Heart left ventricle (tissue), 16 donors: ENCODE measurements at regions not wholly inside any gene's neighbourhood (a gene's known extent, or its start where the extent isn't known, plus 50 kb on each side); places are given as distances from the start of the nearest gene placed in this dataset.
A peak's percentile ranks its signal among the peaks of the same experiment; 100 is the strongest.

ENCODE experiments used
- ATAC-seq, 4 donors: fragments of 200-7000 bp; cut with Tn5 transposase; one replicate each; pipeline ENCODE4 v1.9.1; 2020 to 2022; ENCODE audit warnings: moderate library complexity in 4 of 4, mild to moderate bottlenecking in 3 of 4, moderate number of reproducible peaks in 1 of 4
- DNase-seq, 5 donors: peaks; one replicate each; pipeline ENCODE4 v3.0.0-alpha.2; 2020
- H3K27ac ChIP-seq, 12 donors: fragments of 200-600 bp; sonication (generic) in 4 of 12; one replicate each; pipeline versions ENCODE4 v1.5.0 to v1.8.0; 2016 to 2022; ENCODE audit warnings: mild to moderate bottlenecking in 2 of 12
- H3K27me3 ChIP-seq, 9 donors: fragments of 200-600 bp; sonication (generic) in 2 of 9; one replicate each; pipeline versions ENCODE4 v1.5.1 to v1.8.0; 2016 to 2022; ENCODE audit warnings: mild to moderate bottlenecking in 3 of 9
- H3K36me3 ChIP-seq, 9 donors: fragments of 200-600 bp; sonication (generic) in 2 of 9; one replicate each; pipeline versions ENCODE4 v1.5.0 to v1.8.0; 2018 to 2022; ENCODE audit warnings: mild to moderate bottlenecking in 2 of 9
- H3K4me1 ChIP-seq, 12 donors: fragments of 200-600 bp; sonication (generic) in 4 of 12; one replicate each; pipeline versions ENCODE4 v1.5.0 to v1.8.0; 2016 to 2022; ENCODE audit warnings: mild to moderate bottlenecking in 3 of 12
- H3K4me3 ChIP-seq, 12 donors: fragments of 200-600 bp; sonication (generic) in 4 of 12; one replicate each; pipeline versions ENCODE4 v1.5.0 to v1.8.0; 2017 to 2022; ENCODE audit warnings: mild to moderate bottlenecking in 9 of 12, moderate library complexity in 4 of 12
- H3K9me3 ChIP-seq, 12 donors: fragments of 200-600 bp; sonication (generic) in 4 of 12; one replicate each; pipeline versions ENCODE4 v1.5.0 to v1.8.0; 2016 to 2022; ENCODE audit warnings: mild to moderate bottlenecking in 1 of 12
- CTCF ChIP-seq, 12 donors: fragments of 200-600 bp; sonication (generic) in 4 of 12; IDR thresholded peaks; one replicate each; pipeline versions ENCODE4 v1.5.0 to v1.8.0; 2018 to 2022; ENCODE audit warnings: antibody characterized with exemption in 12 of 12, mild to moderate bottlenecking in 5 of 12
- POLR2A ChIP-seq, 2 donors: fragments of 450-650 bp; IDR thresholded peaks; one replicate each; pipeline ENCODE4 v1.6.1; 2017; ENCODE audit warnings: antibody characterized with exemption in 2 of 2, mild to moderate bottlenecking in 2 of 2, moderate library complexity in 2 of 2
- WGBS, 4 donors: extraction: QIAGEN DNeasy Blood & Tissue Kit in 2 of 4; methylation state at CpG; one replicate each; pipeline versions ENCODE4 v1.1.5 to v1.1.7; 2013 to 2018; 5-methylcytosine and 5-hydroxymethylcytosine counted together
- intact Hi-C, 10 donors: fragments of 100-400 bp; cut with DNase I; formaldehyde crosslinking; loops; one replicate each; pipeline versions ENCODE4 v1.11.1 to v1.14.2; 2022
- donor health status: ischemic (EF 13 %, LVEDD 7.1; RV severe dilation, severe dysfunction).
- donor health status: healthy with polysubstance abuse.
- donor health status: DM: no; HTN: yes; CAD: no.
- donor health status: DM: no; HTN: no; CAD: no.
- donor health status: ischemic (EF 25% LVEDD 6.9; RV normal size, moderate dysfunction).
- donor health status: ischemic (EF 25% LVEDD 5.7; RV mildly dilated, moderate dysfunction).
- donor health status: healthy.
- donor health status: DM: yes; HTN: yes; CAD: no.
- donor health status: ischemic (EF 35%, LVEDD 5.7; RV mildly dilated, moderate dysfunction).
- donor health status: nonischemic (EF 11% LVEDD 7.7; RV severe dilation, severe dysfunction).
- donor health status: DM: yes; HTN: yes; CAD: no.
- donor health status: PGD.
- donor health status: ischemic (EF 29% LVEDD 5.4; RV normal size, mild dysfunction).
- donor health status: nonischemic (EF 23%, LVEDD 6.1; RV moderate dilation, normal function).

- TF ChIP-seq POLR2A (IDR thresholded peaks at IDR 0.05) (no peak), CTCF (IDR thresholded peaks at IDR 0.05) (no peak)
- DNase-seq, result peak in 1 of 5 donors; percentile 65
- no peak overlapping the region for H3K27ac ChIP-seq
- intact Hi-C loops, result loop anchor here (1.0 to 10.0 kb wide), 3 partner anchors 113 to 207 kb away; no protein-coding TSS in a partner anchor
- no peaks in the 10 kb centered on the region for H3K27me3 ChIP-seq
- 33 to 54% (median 39%) methylated on average over 6 of the region's 6 CpGs for WGBS, 4 donors
- H3K4me3 ChIP-seq, result no peak overlapping the region
- ATAC-seq, result peak in 2 of 4 donors; percentile 16 to 40
- peaks cover 0 to 17% (median 8%) of the 10 kb centered on the region in 12 donors for H3K4me1 ChIP-seq
- no peaks in the 10 kb centered on the region for H3K36me3 ChIP-seq
- H3K9me3 ChIP-seq, result no peaks in the 10 kb centered on the region
These were observed 53.3 kb upstream of the FAM180A start for GRCh38 chr7:135801877-135802276.

- WGBS, 4 donors, result 31 to 41% (median 36%) methylated on average over 16 of the region's 16 CpGs
- Histone ChIP-seq H3K9me3 (no peaks in the 10 kb centered on the region), H3K4me3 (peak overlapping the region in 4 of 12 donors; percentile 4 to 17 (median 14)), H3K4me1 (peaks cover 0 to 21% (median 8%) of the 10 kb centered on the region in 12 donors), H3K27ac (no peak overlapping the region), H3K27me3 (no peaks in the 10 kb centered on the region), H3K36me3 (no peaks in the 10 kb centered on the region)
- peak in 1 of 5 donors; percentile 38 for DNase-seq
- TF ChIP-seq CTCF (IDR thresholded peaks at IDR 0.05), result peak; percentile 74 to 96 (median 84)
- TF ChIP-seq POLR2A (IDR thresholded peaks at IDR 0.05), result no peak
- ATAC-seq, result peak in 3 of 4 donors; percentile 64 to 78 (median 65)
- intact Hi-C loops, result loop anchor here (1.0 to 10.0 kb wide), 3 partner anchors 114 to 208 kb away; no protein-coding TSS in a partner anchor
These were observed 52.6 kb upstream of the FAM180A start for GRCh38 chr7:135801045-135801693.

- no peak for TF ChIP-seq POLR2A (IDR thresholded peaks at IDR 0.05)
- TF ChIP-seq CTCF (IDR thresholded peaks at IDR 0.05), result no peak
- no peak overlapping the region for H3K27ac ChIP-seq
- WGBS, 4 donors, result 62 to 72% (median 66%) methylated on average over 10 of the region's 10 CpGs
- no peaks in the 10 kb centered on the region for H3K36me3 ChIP-seq
- H3K4me3 ChIP-seq, result peak overlapping the region in 4 of 12 donors; percentile 4 to 17 (median 14)
- intact Hi-C loops, result loop anchor here in 3 of 10 donors (1.0 to 10.0 kb wide), 3 partner anchors 114 to 208 kb away; no protein-coding TSS in a partner anchor
- peaks cover 0 to 25% (median 8%) of the 10 kb centered on the region in 12 donors for H3K4me1 ChIP-seq
- ATAC-seq (no peak), DNase-seq (no peak)
- H3K9me3 ChIP-seq, result no peaks in the 10 kb centered on the region
- H3K27me3 ChIP-seq, result no peaks in the 10 kb centered on the region
These were observed 51.9 kb upstream of the FAM180A start for GRCh38 chr7:135800560-135800959.

GRCh38 chr7:135799881-135800280, 51.3 kb upstream of the FAM180A start:
- no peak for DNase-seq
- no peaks in the 10 kb centered on the region for H3K36me3 ChIP-seq
- peaks cover 0 to 25% (median 8%) of the 10 kb centered on the region in 12 donors for H3K4me1 ChIP-seq
- no peaks in the 10 kb centered on the region for H3K27me3 ChIP-seq
- no peaks in the 10 kb centered on the region for H3K9me3 ChIP-seq
- intact Hi-C loops, result loop anchor here in 8 of 10 donors (1.0 to 10.0 kb wide), 7 partner anchors 115 to 209 kb away; partner anchors contain the start of gene STMP1 (in 4 of the 8)
- no peak overlapping the region for H3K27ac ChIP-seq
- WGBS, 4 donors, result 73 to 91% (median 76%) methylated on average over 2 to 3 of the region's 3 CpGs
- no peak for ATAC-seq
- TF ChIP-seq CTCF (IDR thresholded peaks at IDR 0.05) (no peak), POLR2A (IDR thresholded peaks at IDR 0.05) (no peak)
- no peak overlapping the region for H3K4me3 ChIP-seq
